Naive thymus-derived CD8-positive, alpha-beta T cell (primary cell): ENCODE measurements at regions not wholly inside any gene's neighbourhood (a gene's known extent, or its start where the extent isn't known, plus 50 kb on each side); places are given as distances from the start of the nearest gene placed in this dataset.
A peak's percentile ranks its signal among the peaks of the same experiment; 100 is the strongest.
"Not testable (repeated sequence)": the region's sequence is repeated elsewhere in the genome, so short reads cannot be mapped to it uniquely, and the experiment has no call there.

Experiments
- ATAC-seq, 2 donors: fragments of 150-1000 bp; cut with Tn5 transposase in 1 of 2; sonication (Bioruptor Pico), chemical (Tn5 transposase) in 1 of 2; 1 replicate in 1 of 2; 2 replicates in 1 of 2; pipeline ENCODE4 v1.10.0; 2021; ENCODE audit warnings: mild to moderate bottlenecking in 2 of 2, moderate library complexity in 2 of 2
- POLR2A ChIA-PET: fragments of 350-600 bp; sonication (Branson Sonifier 250); formaldehyde crosslinking; loops from one replicate; lab custom pipeline; 2021; ENCODE audit warnings: antibody characterized with exemption; lab: Charles Lee
- DNase-seq, 10 donors: peaks; one replicate each; pipeline versions ENCODE4 v3.0.0 to v3.0.0-alpha.2; 2020 to 2022
- H3K27ac Mint-ChIP-seq, 10 donors: one replicate each; pipeline ENCODE4 v1.8.0; 2020 to 2022; ENCODE audit warnings: mild to moderate bottlenecking in 10 of 10, mixed read lengths in 10 of 10, moderate library complexity in 4 of 10, inconsistent platforms in 1 of 10
- H3K27me3 Mint-ChIP-seq, 5 donors: one replicate each; pipeline ENCODE4 v1.8.0; 2021 to 2022; ENCODE audit warnings: mixed read lengths in 5 of 5
- H3K36me3 Mint-ChIP-seq, 3 donors: one replicate each; pipeline ENCODE4 v1.8.0; 2020 to 2022; ENCODE audit warnings: mixed read lengths in 3 of 3, mild to moderate bottlenecking in 2 of 3, inconsistent platforms in 1 of 3
- H3K4me1 Mint-ChIP-seq, 4 donors: one replicate each; pipeline ENCODE4 v1.8.0; 2021 to 2022; ENCODE audit warnings: mixed read lengths in 4 of 4
- H3K4me3 Mint-ChIP-seq, 10 donors: one replicate each; pipeline ENCODE4 v1.8.0; 2020 to 2022; ENCODE audit warnings: mild to moderate bottlenecking in 10 of 10, mixed read lengths in 10 of 10, moderate library complexity in 6 of 10, inconsistent platforms in 1 of 10
- H3K9me3 Mint-ChIP-seq, 9 donors: one replicate each; pipeline ENCODE4 v1.8.0; 2020 to 2022; ENCODE audit warnings: mixed read lengths in 9 of 9, mild to moderate bottlenecking in 3 of 9, inconsistent platforms in 1 of 9, moderate library complexity in 1 of 9

GRCh38 chr12:59382282-59383078 is 213.3 kb upstream of the SLC16A7 start:
- H3K36me3 Mint-ChIP-seq: no peaks in the 10 kb centered on the region
- POLR2A ChIA-PET: no interaction called here
- peaks cover 0 to 3% (median 2%) of the 10 kb centered on the region in 5 donors for H3K27me3 Mint-ChIP-seq
- H3K9me3 Mint-ChIP-seq: no peaks in the 10 kb centered on the region
- no peak for DNase-seq
- peak overlapping the region in 1 of 10 donors; percentile 2 for H3K4me3 Mint-ChIP-seq
- H3K27ac Mint-ChIP-seq: no peak overlapping the region
- ATAC-seq: no peak
- peaks cover 2 to 9% (median 2%) of the 10 kb centered on the region in 4 donors for H3K4me1 Mint-ChIP-seq

- no peak overlapping the region for H3K27ac Mint-ChIP-seq
- H3K4me3 Mint-ChIP-seq: no peak overlapping the region
- POLR2A ChIA-PET: no interaction called here
- H3K36me3 Mint-ChIP-seq: no peaks in the 10 kb centered on the region
- H3K27me3 Mint-ChIP-seq: peaks cover 0 to 2% (median 0%) of the 10 kb centered on the region in 5 donors
- no peaks in the 10 kb centered on the region for H3K9me3 Mint-ChIP-seq
- peaks cover 2 to 9% (median 2%) of the 10 kb centered on the region in 4 donors for H3K4me1 Mint-ChIP-seq
- ATAC-seq: no peak
- no peak for DNase-seq
Observed at GRCh38 chr12:59381106-59381505, 214.7 kb upstream of the SLC16A7 start.

- no peak overlapping the region for H3K4me3 Mint-ChIP-seq
- ATAC-seq (no peak), DNase-seq (no peak)
- H3K36me3 Mint-ChIP-seq: no peaks in the 10 kb centered on the region
- H3K27ac Mint-ChIP-seq: no peak overlapping the region
- POLR2A ChIA-PET: no interaction called here
- no peaks in the 10 kb centered on the region for H3K9me3 Mint-ChIP-seq
- no peaks in the 10 kb centered on the region for H3K4me1 Mint-ChIP-seq
- peaks cover 0 to 9% (median 3%) of the 10 kb centered on the region in 5 donors for H3K27me3 Mint-ChIP-seq
Observed at GRCh38 chr12:59375633-59376032, 220.2 kb upstream of the SLC16A7 start.

GRCh38 chr12:59374783-59375182 is 221.0 kb upstream of the SLC16A7 start:
- Mint-ChIP-seq H3K9me3 (no peaks in the 10 kb centered on the region), H3K36me3 (no peaks in the 10 kb centered on the region), H3K27ac (no peak overlapping the region), H3K4me1 (no peaks in the 10 kb centered on the region), H3K27me3 (peaks cover 0 to 9% (median 3%) of the 10 kb centered on the region in 5 donors), H3K4me3 (no peak overlapping the region)
- DNase-seq: no peak
- no peak for ATAC-seq
- POLR2A ChIA-PET: no interaction called here

GRCh38 chr12:59372956-59373355 is 222.9 kb upstream of the SLC16A7 start:
- Mint-ChIP-seq H3K27me3 (peaks cover 0 to 9% (median 3%) of the 10 kb centered on the region in 5 donors), H3K36me3 (no peaks in the 10 kb centered on the region), H3K4me3 (no peak overlapping the region), H3K9me3 (no peaks in the 10 kb centered on the region), H3K4me1 (no peaks in the 10 kb centered on the region), H3K27ac (no peak overlapping the region)
- ATAC-seq (no peak), DNase-seq (no peak)
- POLR2A ChIA-PET: no interaction called here

- POLR2A ChIA-PET: no interaction called here
- Mint-ChIP-seq H3K9me3 (no peaks in the 10 kb centered on the region), H3K27ac (no peak overlapping the region), H3K27me3 (peaks cover 0 to 8% (median 2%) of the 10 kb centered on the region in 5 donors), H3K36me3 (no peaks in the 10 kb centered on the region), H3K4me3 (no peak overlapping the region), H3K4me1 (no peaks in the 10 kb centered on the region)
- ATAC-seq: no peak
- no peak for DNase-seq
Observed at GRCh38 chr12:59370933-59371332, 224.9 kb upstream of the SLC16A7 start.

GRCh38 chr12:59365133-59365532 is 230.7 kb upstream of the SLC16A7 start:
- DNase-seq (no peak), ATAC-seq (no peak)
- Mint-ChIP-seq H3K27ac (no peak overlapping the region), H3K4me1 (no peaks in the 10 kb centered on the region), H3K27me3 (peaks cover 0 to 6% (median 0%) of the 10 kb centered on the region in 5 donors), H3K4me3 (no peak overlapping the region), H3K9me3 (no peaks in the 10 kb centered on the region), H3K36me3 (no peaks in the 10 kb centered on the region)
- POLR2A ChIA-PET: no interaction called here

- Mint-ChIP-seq H3K9me3 (peaks cover 0 to 4% (median 0%) of the 10 kb centered on the region in 9 donors), H3K27ac (no peak overlapping the region), H3K4me3 (no peak overlapping the region), H3K27me3 (peaks cover 0 to 28% (median 12%) of the 10 kb centered on the region in 5 donors), H3K4me1 (no peaks in the 10 kb centered on the region), H3K36me3 (no peaks in the 10 kb centered on the region)
- ATAC-seq (no peak), DNase-seq (no peak)
- POLR2A ChIA-PET: no interaction called here
Observed at GRCh38 chr12:59357811-59358210, 238.0 kb upstream of the SLC16A7 start.

GRCh38 chr12:59346248-59346647 is 249.6 kb upstream of the SLC16A7 start:
- H3K4me3 Mint-ChIP-seq, H3K27me3 Mint-ChIP-seq, ATAC-seq, H3K4me1 Mint-ChIP-seq, H3K36me3 Mint-ChIP-seq, H3K27ac Mint-ChIP-seq, POLR2A ChIA-PET, DNase-seq: not testable (repeated sequence)
- H3K9me3 Mint-ChIP-seq: peaks cover 2 to 30% (median 9%) of the 10 kb centered on the region in 9 donors

- Mint-ChIP-seq H3K27me3 (peaks cover 0 to 4% (median 0%) of the 10 kb centered on the region in 5 donors), H3K9me3 (peaks cover 2 to 34% (median 9%) of the 10 kb centered on the region in 9 donors), H3K36me3 (no peaks in the 10 kb centered on the region), H3K4me1 (no peaks in the 10 kb centered on the region), H3K27ac (no peak overlapping the region), H3K4me3 (no peak overlapping the region)
- DNase-seq (no peak), ATAC-seq (no peak)
- POLR2A ChIA-PET: no interaction called here
Observed at GRCh38 chr12:59345406-59345805, 250.4 kb upstream of the SLC16A7 start.

GRCh38 chr12:59344224-59344623 is 251.6 kb upstream of the SLC16A7 start:
- no peak overlapping the region for H3K4me3 Mint-ChIP-seq
- peaks cover 0 to 2% (median 0%) of the 10 kb centered on the region in 5 donors for H3K27me3 Mint-ChIP-seq
- POLR2A ChIA-PET: no interaction called here
- H3K27ac Mint-ChIP-seq: no peak overlapping the region
- DNase-seq (no peak), ATAC-seq (no peak)
- no peaks in the 10 kb centered on the region for H3K4me1 Mint-ChIP-seq
- H3K36me3 Mint-ChIP-seq: no peaks in the 10 kb centered on the region
- H3K9me3 Mint-ChIP-seq: peaks cover 0 to 37% (median 8%) of the 10 kb centered on the region in 9 donors

- no peak overlapping the region for H3K4me3 Mint-ChIP-seq
- POLR2A ChIA-PET: no interaction called here
- H3K9me3 Mint-ChIP-seq: peaks cover 0 to 2% (median 0%) of the 10 kb centered on the region in 9 donors
- H3K27me3 Mint-ChIP-seq: peaks cover 0 to 16% (median 0%) of the 10 kb centered on the region in 5 donors
- no peaks in the 10 kb centered on the region for H3K36me3 Mint-ChIP-seq
- ATAC-seq: no peak
- no peaks in the 10 kb centered on the region for H3K4me1 Mint-ChIP-seq
- DNase-seq: no peak
- H3K27ac Mint-ChIP-seq: no peak overlapping the region
Observed at GRCh38 chr12:59329462-59329861, 266.4 kb upstream of the SLC16A7 start.

GRCh38 chr12:59328395-59329075 is 267.3 kb upstream of the SLC16A7 start:
- peaks cover 0 to 16% (median 0%) of the 10 kb centered on the region in 5 donors for H3K27me3 Mint-ChIP-seq
- DNase-seq, H3K36me3 Mint-ChIP-seq, H3K4me3 Mint-ChIP-seq, POLR2A ChIA-PET, H3K4me1 Mint-ChIP-seq, ATAC-seq, H3K27ac Mint-ChIP-seq, H3K9me3 Mint-ChIP-seq: not testable (repeated sequence)
